ENCODE measurements at regions not wholly inside any gene's neighbourhood (a gene's known extent, or its start where the extent isn't known, plus 50 kb on each side); places are given as distances from the start of the nearest gene placed in this dataset.

DNA sequence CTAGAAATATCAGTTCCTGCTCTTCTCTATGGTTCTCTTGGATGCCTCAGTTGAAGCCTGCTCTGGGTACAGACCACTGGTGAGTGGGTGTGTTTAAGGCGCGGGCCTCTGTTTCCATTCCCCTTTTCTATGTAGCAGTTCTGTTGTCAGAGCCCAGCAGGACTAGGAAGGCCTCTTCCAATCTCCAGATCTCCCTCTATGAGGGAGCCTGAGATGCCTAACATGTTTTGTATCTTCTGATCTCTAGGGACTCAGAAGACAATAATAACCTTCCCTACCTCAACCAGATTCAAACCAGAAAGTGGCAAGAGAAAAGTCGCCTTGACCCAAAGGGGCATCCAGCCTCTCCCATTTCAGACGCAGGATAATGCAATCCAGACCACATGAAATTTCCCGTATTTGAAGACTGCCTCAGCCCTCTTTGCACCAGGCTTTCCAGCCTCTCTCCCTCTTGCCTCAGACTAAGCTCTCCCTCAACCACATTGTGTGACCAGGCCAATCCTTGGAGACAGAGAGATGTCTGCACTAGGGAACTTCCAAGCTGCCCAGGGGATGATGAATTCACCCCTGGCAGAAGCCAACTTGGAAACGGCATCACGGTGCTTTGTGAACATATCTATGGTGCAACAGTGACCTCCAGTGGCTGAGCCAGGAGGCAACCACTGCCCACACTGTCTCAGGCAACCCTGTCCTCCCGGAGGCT lies 150.1 kb upstream of the UBASH3B start:
- no peak for TF ChIP-seq EZH2 (IDR thresholded peaks at IDR 0.05; ENCODE audit: low read depth, low read length, severe bottlenecking)
- TF ChIP-seq, protein P1, sequence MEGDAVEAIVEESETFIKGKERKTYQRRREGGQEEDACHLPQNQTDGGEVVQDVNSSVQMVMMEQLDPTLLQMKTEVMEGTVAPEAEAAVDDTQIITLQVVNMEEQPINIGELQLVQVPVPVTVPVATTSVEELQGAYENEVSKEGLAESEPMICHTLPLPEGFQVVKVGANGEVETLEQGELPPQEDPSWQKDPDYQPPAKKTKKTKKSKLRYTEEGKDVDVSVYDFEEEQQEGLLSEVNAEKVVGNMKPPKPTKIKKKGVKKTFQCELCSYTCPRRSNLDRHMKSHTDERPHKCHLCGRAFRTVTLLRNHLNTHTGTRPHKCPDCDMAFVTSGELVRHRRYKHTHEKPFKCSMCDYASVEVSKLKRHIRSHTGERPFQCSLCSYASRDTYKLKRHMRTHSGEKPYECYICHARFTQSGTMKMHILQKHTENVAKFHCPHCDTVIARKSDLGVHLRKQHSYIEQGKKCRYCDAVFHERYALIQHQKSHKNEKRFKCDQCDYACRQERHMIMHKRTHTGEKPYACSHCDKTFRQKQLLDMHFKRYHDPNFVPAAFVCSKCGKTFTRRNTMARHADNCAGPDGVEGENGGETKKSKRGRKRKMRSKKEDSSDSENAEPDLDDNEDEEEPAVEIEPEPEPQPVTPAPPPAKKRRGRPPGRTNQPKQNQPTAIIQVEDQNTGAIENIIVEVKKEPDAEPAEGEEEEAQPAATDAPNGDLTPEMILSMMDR (IDR thresholded peaks at IDR 0.05; ENCODE audit: control extremely low read depth in 1 of 3, insufficient read depth in 1 of 3, low read depth in 1 of 3, low read length in 3 of 3): peak; percentile 92 to 97 (median 97)
- TF ChIP-seq, protein P2, sequence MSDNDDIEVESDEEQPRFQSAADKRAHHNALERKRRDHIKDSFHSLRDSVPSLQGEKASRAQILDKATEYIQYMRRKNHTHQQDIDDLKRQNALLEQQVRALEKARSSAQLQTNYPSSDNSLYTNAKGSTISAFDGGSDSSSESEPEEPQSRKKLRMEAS (IDR thresholded peaks at IDR 0.05): peak; percentile 25; the same call in 1 of the 2 replicates
- no peak for TF ChIP-seq POU5F1 (IDR thresholded peaks at IDR 0.05; ENCODE audit: low read depth, low read length)
- no peak for TF ChIP-seq POLR2AphosphoS5 (IDR thresholded peaks at IDR 0.05; ENCODE audit: low read depth, low read length)
- TF ChIP-seq RBBP5 (IDR thresholded peaks at IDR 0.05; ENCODE audit: borderline replicate concordance, low read depth, low read length): no peak
- no peak for TF ChIP-seq TCF12 (IDR thresholded peaks at IDR 0.05; ENCODE audit: low read depth, low read length)
- TF ChIP-seq SUZ12 (IDR thresholded peaks at IDR 0.05; ENCODE audit: low read length): no peak
- no peak for TF ChIP-seq BRCA1 (IDR thresholded peaks at IDR 0.05; ENCODE audit: low read depth, low read length)
- TF ChIP-seq, protein P3, sequence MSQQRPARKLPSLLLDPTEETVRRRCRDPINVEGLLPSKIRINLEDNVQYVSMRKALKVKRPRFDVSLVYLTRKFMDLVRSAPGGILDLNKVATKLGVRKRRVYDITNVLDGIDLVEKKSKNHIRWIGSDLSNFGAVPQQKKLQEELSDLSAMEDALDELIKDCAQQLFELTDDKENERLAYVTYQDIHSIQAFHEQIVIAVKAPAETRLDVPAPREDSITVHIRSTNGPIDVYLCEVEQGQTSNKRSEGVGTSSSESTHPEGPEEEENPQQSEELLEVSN (IDR thresholded peaks at IDR 0.05): no peak
- TF ChIP-seq SRF (IDR thresholded peaks at IDR 0.05; ENCODE audit: low read depth, low read length): no peak
- TF ChIP-seq SIN3A (conservative IDR thresholded peaks at IDR 0.05 in 1 of 2, IDR thresholded peaks at IDR 0.05 in 1 of 2; ENCODE audit: low read depth in 1 of 2, low read length in 2 of 2): 0 out of 4 replicates have a peak, but pooled peaks of 1 of the 2 experiments have one; percentile 23

Data from H1 (cell line).